ENCODE measurements at regions not wholly inside any gene's neighbourhood (a gene's known extent, or its start where the extent isn't known, plus 50 kb on each side); places are given as distances from the start of the nearest gene placed in this dataset.

DNA sequence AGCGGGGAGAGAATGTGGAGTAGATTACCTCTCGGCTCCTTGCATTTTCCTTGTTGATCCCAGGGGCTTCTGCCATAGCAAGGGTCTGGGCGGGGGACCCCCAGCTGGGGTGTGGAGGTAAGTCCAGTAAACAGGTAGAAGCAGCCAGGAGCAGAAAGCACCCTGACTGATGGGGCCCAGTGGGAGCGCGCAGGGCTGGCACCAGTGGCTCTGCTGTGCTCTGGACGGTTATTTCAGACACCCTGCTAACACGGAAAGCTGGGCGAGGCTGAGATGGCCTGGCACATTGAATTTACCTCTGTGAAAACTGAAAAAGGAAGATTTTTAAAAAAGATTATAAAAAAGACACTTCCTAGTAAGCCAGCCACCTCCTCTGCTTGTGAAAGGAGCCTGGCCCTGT is 88.4 kb upstream of the CALM2 start:
- DNase-seq = no peak

DNA sequence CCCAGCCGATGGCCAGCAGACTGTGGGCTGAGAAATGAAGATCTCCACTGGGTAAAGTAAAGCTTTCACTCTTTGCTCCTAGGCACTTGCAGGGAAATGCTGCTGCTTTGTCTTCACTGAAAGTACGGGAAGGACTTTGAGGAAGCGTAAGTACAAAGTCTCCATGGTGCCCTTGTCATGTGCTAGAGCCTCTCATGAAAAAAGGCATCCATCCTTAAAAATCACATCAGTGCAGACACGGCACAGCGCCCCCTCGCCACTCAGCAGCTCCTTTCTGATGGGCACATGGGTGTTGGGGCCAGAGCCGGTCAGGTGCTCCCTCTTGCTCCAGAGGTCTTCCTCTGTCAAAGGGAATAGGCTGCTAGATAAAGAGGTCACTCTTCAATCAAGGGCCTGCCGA is 87.8 kb upstream of the CALM2 start:
- no peak for DNase-seq

DNA sequence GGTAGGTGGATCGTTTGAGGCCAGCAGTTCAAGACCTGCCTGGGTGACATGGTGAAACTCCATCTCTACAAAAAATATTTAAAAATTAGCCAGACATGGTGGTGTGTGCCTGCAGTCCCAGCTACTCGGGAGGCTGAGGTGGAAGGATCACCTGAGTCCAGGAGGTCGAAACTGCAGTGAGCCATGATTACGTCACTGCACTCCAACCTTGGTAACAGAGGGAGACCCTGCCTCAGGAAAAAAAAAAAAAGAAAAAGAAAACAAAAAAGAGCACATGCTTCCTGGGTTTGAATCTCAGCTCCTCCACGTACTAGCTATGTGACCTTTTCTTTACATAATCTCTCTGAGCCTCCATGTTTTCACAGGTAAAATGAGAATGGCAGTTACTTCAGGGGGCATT is 86.3 kb upstream of the CALM2 start:
- DNase-seq = no peak

DNA sequence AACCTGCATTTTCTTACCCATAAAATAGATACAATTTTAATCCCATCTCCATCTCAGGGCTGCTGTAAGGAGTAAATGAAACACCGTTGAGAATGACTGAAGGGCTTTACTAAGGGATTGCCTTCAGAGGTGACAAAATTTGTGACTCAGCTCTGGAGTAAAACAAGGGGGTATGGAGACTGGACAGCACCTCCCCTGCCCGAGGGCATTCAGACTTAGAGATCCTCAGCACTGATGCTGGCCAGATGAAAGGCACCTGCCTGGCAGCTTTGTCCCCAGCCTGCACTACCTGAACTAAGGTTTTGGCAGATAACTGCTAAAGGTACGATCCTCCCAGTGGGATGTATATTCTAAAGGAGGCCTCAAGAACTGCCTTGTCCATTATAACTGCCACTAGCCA is 84.7 kb upstream of the CALM2 start:
- DNase-seq = no peak

DNA sequence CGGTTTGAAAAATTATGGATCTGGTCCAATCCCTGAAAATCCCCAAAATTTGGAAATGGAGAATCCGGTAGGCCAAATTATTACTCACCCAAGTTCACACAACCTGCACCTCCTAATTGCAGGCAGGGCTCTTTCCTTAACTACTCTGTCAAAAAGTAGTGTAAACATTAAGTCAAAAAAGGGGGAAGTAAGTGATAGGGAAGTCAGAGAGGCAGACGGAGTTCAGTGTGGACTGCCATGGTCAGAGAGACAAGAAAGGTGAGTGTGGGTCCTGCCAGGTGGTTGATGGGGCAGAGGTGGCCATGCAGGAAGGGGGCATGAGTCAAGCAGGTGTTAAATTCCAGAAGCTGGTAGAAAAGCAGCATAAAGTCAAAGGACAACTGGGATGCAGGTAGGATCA is 83.5 kb upstream of the CALM2 start:
- DNase-seq = no peak

DNA sequence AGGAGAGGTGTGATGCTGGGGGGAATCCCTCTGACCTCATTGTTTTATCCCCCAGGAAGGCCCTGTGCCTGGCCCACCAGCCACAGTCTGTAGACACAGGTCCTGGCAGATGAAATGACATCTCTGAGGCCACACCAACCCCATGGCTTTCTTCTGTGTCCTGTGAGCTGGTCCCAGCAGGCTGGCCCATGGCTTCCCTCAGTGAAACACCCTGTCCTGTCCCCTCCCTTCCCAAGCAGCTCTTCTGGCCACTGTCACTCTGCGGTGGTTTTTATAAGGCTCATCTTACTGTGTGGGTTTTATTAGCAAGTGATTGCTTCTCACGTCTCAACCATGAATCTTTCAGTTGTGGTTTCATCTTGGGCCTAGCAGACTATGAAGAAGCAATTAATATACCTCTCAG is 81.6 kb upstream of the CALM2 start:
- DNase-seq = no peak

DNA sequence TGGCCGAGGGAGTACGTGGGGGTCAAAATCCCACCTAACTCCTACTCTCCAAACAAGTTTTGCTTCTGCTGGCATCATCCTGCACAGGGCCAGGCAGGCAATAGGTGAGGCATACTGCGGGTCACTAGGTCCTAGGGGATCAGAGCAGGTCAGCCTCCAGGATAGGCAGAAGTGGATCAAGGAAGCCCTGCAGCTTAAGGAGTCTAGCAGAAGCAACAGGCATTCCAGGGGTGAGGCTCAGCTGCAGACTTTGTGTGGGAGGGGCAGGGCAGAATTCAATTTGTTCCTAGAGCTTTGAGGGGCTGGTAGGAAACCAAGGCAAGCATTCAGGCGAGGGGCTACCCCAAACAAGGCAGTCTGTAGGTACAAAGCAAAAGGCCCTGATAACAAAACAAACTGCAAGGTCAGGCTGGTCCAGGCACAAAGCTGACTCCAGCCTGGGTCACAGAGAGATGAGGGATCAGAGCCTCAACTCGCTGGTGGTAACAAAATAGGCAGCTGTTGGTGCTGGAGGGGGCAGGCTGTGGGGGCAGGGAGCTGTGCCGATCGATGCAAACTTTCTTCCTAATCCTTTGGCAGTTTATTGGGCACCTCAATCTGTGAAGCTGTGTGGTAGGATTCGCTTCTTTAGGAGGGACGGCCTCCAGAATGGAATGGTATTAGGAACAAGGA is 80.2 kb upstream of the CALM2 start:
- DNase-seq = no peak

DNA sequence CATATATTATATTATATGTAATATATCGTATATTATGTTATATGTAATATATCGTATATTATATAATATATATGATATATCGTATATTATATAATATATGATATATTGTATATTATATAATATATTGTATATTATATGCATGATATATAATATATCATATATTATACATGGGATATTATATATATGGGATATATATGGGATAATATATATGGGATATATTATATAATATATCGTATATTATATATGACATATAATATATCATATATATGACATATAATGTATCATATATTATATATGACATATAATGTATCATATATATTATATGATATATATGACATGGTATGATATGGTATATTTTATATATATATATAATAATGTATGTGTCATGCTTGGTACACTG is 79.5 kb upstream of the CALM2 start:
- no peak for DNase-seq

DNA sequence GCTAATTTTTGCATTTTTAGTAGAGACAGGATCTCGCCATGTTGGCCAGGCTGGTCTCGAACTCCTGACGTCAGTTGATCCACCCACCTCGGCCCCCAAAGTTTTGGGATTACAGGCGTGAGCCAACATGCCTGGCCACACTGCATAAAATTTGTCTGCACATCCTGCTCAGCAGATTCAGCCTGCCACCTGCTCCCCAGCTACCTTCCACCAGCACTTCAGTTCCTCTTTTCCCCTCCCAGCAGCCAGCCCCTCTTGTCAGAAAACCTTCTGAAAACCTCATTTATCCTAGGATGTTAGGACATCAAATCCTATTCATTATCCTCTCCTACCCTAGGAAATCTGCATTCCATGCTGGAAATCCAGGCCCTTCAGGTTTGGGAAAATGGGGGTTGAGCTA is 78.2 kb upstream of the CALM2 start:
- DNase-seq = no peak

DNA sequence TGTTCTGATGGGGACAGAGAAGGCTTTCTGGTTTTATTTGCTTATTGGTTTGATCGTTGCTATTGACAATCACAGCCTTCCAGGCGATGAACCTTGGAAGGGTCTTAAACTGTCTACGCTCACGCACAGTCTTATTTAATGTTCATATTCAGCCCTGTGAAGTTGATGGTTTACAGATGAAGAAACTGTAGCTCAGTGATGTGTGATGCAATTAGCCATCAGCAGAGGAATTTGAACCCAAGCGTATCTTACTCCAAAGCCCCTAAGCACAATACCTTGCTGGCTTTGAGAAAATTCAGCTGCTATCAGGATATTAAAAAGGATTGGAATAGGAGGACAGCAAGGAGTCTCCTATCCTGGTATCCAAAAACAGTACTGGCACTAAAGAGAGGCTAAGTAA is 77.1 kb upstream of the CALM2 start:
- DNase-seq = no peak

DNA sequence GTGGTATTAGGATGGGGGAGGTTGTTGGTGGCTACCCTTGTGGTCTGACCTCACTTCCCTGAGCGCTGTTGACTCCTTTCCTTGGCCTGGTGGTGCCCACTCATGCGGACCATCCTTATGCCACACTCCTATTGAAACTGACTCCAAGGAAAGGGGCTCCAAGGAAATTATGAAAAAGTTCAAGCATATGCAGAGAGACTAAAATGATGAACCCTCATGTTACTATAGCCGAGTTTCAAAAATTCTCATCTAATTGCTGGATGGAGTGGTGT is 75.0 kb upstream of the CALM2 start:
- no peak for DNase-seq

DNA sequence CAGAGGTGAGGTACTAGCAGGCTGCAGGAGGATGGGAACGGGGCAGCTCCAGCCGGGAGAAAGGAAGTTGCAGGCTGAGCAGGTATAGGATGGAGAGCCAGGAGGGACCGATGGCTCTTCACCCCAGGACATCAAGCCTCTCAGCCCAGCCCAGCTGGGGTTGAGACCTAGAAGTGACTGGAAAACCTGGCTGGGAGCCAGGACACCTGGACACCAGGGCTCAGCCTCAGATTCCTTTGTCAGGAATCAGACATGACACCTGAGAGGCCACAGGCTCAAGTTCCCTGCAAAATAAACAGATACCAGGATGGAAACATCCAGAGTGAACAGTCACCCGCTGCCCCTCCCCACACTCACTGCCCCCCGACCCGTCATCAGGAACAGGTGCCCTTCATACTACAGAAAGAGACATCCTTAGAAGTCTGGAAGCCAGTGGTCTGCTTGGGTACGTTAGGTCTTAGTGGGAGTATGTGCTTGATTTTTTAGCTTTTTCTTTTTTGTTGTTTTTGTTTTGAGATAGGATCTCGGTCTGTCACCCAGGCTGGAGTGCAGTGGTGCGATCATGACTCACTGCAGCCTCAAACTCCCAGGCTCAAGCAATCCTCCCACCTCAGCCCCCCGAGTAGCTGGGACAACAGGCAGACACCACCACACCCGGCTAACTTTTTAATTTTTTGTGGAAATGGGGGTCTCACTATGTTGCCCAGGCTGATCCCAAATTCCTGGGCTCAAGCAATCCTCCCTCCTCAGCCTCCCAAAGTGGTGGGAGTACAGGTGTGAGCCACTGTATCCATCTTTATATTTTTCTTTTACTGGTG is 74.5 kb upstream of the CALM2 start:
- DNase-seq = no peak

DNA sequence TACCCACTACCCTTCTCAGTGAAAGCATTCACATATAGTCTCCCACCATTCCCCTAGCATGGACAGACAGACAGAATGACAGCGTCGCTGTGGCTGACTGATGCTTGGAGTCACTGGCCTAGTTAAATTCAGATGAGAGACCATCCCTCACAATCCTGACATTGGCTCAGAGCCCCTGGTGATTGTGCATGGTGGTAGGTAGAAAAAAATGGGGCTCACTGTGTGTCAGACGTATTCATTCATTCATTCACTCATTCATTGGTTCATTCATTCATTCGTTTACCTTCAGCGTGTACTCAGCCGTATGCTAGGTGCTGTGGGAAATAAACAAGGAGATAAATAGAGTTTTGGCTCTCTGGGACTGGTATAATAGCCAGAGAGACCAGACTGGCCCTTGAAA is 73.6 kb upstream of the CALM2 start:
- no peak for DNase-seq

DNA sequence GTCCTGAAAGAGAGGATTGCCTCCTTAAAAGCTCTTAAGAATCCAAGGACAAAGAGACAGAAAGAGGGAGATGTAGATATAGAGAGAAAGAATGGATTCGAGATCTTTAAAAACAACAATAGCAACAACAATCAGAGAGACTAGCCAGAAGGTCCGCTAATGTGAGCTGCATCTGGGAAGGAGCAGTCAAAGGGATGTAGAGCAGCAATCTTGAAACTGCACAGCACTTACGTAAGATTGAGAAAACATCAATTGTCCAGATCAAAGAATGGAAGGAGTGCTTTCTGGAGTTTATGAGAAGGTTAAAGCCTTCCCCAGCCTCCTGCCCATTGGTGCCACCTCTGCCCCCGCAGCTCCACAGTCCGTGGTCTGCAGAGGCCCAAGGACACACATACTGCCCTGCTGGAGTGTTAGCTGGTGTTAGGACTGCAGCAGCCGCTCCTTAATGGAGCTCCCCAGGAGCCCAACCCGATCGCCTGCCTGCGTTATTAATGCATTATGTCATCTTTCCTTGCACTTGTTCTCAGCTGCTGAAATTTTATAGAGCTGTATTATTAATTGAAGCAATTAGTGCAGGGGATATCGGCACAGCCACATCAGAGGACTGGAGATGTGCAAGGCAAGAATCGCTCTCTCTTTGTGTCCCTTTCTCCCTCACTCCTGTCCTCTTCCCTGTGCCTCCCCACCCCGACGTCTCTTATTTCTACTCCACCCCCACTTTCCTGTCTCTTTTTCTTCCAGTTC is 73.0 kb upstream of the CALM2 start:
- DNase-seq = no peak

DNA sequence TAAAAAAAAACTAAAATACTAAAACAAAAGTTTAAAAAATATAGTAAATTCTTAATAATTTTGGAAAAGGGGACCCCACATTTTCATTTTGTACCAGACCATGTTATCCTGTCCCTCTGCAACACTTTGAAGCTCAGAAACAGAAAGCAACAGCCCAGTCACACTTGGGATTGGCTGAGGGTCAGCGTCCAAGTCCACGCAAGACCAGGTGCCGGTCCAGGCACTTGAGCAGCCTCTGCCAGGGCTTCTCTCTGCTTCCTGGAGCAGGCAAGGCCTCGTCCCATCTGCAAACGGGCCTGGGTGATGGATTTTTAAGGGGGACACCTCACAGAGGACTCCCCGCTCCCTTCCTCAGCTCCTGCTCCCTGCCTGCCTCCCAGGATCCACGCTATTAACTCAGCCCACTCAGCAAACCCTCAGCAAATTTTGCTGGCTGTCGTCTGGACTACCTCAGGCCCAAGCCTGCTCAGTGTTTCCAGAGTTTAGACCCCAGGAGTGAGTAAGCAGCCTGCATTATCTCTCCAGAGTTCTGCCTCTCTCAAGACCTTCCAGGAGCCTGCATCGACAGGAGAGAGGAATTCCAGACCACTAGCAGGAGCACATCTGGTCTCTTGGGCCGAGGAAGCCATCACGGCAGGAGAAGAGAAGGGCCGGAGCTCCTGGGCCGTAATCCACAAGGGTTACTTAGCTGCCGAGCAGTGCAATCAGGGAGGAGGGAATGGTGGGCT is 67.4 kb upstream of the CALM2 start:
- DNase-seq = no peak

DNA sequence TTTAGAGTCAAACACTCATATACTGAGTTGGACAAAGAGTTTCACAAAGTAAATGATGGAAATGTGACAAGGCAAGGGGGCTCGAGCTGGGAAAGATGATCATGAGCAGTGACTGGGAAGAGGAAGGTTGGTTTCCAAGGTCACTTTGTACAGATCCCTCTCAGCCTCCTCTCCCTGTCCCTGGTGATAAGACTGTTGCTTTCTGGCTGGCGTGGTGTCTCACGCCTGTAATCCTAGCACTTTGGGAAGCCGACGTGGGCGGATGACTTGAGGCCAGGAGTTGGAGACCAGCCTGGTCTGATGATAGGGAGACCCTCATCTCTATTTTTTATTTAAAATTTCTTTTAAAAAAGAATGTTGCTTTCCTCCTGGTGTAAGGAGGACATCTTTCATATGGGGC is 65.4 kb upstream of the CALM2 start:
- no peak for DNase-seq

DNA sequence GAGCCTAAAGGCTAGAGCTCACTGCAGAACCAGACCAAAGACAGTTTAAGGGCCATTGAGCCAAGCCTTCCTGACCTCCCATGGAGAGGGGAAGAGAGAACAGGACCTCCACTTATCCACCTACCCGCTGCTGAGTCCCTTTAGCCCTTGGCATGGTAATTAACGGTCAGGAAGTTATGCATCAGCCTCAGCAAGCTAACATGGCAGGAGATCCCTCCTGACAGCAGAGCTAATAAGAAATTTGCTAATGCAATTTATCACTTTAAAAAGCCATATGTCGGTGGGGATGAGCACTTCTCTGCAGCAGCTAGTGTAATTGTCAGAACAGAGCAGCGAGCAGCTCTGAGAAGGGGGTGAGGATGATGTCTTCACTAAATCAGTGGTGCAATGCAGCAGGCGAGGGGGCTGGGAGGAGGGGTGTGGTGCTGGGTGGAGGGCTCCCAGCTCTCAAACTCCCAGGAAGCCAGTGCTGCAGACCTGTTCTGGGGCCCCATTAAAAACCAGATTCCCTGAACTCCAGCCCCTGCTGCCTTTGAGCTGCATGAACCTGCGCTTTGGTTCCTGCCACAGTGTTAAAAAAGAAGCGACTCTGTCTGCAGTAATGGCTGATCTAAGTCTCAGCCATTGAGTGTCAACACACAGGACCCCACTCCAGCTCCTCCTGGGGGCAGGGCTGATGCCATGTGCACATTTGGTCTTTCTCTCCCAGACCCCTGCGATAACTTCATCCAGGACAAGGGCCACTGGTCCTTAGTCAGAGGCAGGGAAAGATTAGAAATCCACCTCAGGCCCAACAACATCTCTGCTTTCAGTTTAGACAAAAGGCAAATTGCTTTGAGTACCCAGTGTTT is 63.0 kb upstream of the CALM2 start:
- DNase-seq = no peak

DNA sequence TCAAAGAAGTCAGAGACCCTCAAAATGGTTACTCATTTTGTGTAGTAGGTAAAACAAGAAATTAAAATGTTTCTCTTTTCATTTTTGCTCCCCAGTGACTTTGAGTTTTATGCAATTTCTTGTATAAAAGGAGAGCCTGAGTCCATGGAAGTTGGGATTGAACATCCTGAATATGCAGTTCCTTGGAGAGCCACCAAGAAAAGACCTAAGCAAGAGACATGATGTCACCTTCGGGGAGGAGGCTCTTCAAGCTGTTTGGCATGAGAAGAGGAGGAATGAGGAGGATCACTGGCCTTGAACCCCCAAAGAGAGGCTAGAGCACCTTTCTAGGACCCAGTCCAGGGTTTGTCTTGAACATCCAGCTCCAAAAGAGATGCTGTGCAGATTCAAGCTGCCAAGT is 62.3 kb upstream of the CALM2 start:
- DNase-seq = no peak

DNA sequence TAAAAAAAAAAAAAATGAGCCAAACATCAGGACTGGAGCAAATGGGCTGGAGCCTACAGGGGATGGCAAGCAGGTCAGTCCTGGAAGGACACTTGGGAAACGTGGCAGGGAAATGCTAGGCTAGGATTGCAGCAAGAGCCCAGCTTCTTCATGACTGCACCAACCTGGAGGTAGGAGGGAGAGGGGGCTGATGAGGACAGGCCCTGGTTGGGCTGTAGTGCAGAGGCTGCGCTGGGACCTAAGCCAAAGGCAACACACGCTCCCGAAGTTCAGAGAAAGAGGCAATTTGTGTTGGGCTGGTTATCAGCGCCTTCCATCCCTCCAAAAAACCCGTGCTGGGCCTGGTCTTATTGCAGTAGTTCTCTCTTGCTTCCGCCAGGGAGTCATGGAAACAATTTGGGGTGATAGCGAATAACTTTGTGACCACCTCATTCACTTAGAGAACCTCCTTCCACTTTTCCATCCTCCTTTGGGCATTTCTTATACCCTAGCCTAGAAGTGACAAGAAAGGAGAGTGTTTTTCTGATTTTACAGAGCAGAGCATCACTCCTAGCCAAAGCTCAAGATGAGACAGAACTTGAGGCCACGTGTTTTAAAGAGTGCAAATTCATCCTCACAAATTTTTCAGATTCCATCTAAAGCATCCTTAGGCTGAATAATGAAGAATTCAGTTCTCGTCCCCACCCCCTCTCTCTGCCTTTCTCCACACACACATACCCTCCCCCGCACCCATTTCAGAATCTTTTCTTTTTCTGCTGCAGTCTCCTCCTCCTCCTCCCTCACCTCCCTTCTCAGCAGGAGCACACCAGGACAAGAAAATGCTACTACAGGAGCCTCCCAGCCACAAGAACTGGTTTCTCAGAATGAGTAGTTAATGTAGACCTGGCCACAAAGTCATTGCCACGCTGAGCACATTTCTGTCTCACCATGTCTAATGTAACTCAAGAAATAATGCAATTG is 61.3 kb upstream of the CALM2 start:
- DNase-seq = no peak

DNA sequence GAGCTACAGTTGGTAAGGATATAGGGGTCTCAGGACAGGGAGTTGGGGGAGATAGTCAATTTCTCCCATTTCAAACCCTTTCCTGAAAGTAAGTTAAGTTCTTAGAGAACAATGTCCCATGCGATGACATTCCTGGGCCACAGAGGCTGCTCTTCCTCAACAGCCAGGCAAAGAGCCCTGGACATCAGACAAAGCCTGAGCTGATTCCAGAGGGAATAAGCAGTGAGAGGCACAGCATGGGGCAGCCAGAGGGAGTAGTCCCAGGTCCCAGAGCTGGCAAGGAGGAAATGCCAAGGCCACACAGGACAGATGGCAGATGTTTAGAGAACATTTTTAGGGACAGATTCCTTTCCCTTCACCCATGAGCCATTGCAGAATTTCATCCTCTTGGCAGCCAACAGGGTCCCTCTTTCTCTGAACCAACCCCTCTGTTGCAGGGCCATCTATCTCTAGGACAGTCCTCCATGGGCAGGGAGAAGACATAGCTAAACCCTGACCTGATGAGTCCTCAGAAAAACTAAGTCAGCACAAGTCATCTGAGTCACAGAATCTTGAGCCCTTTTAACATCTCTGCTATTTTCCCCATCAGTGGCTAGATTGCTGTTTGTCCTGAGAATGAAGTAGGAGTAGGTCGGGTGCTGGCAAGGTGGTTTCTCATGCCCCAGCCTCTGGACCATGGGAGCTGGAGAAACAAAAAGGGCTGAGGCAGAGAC is 60.3 kb upstream of the CALM2 start:
- no peak for DNase-seq

DNA sequence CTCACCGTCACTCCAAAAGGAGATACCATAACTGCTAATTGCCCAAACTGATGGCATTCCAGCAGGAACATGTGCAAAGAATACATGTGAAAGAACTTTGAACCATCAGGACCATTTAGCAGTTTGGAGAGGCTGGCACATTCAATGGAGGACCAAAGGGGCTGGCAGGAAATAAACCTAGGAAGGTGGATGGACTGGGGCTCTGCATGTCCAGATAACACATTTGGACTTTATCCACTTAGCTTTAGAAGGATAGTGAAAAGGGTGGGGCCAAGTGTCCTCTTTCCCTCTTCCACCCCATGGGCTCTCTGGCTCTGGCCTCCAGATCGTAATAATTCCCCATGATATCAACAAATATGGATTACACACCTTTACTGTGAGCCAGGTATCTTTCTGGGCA is 58.8 kb upstream of the CALM2 start:
- no peak for DNase-seq

Measured in stimulated activated CD4-positive, alpha-beta T cell treated with anti-CD3 and anti-CD28 coated beads, Interleukin-2, amount 100 ng/mL, for 24 hours (primary cell).